KMS-11 (cell line): ENCODE measurements at regions not wholly inside any gene's neighbourhood (a gene's known extent, or its start where the extent isn't known, plus 50 kb on each side); places are given as distances from the start of the nearest gene placed in this dataset.
A peak's percentile ranks its signal among the peaks of the same experiment; 100 is the strongest.
"Not testable (repeated sequence)": the region's sequence is repeated elsewhere in the genome, so short reads cannot be mapped to it uniquely, and the experiment has no call there.

Experiments
- H2AFZ ChIP-seq: fragments of 200-600 bp; sonication (generic); 2 replicates; pipeline ENCODE4 v1.6.1; 2016; ENCODE audit warnings: antibody characterized with exemption, mixed run types, low read depth
- H3K27ac ChIP-seq: fragments of 200-600 bp; sonication (generic); 2 replicates; pipeline ENCODE4 v1.6.1; 2016; ENCODE audit warnings: mild to moderate bottlenecking, mixed run types
- H3K27me3 ChIP-seq: fragments of 200-600 bp; sonication (generic); 2 replicates; pipeline ENCODE4 v1.6.1; 2017; ENCODE audit warnings: mild to moderate bottlenecking, low read depth, mixed run types, moderate library complexity; ENCODE audit not compliant: insufficient read depth
- H3K36me3 ChIP-seq: fragments of 200-600 bp; sonication (generic); 2 replicates; pipeline ENCODE4 v1.6.1; 2017; ENCODE audit warnings: mild to moderate bottlenecking, mixed run types; ENCODE audit not compliant: insufficient read depth
- H3K4me1 ChIP-seq: fragments of 200-600 bp; sonication (generic); 2 replicates; pipeline ENCODE4 v1.6.1; 2016; ENCODE audit warnings: mild to moderate bottlenecking, low read depth, mixed run types; ENCODE audit not compliant: poor library complexity, severe bottlenecking
- H3K4me2 ChIP-seq: fragments of 200-600 bp; sonication (generic); 2 replicates; pipeline ENCODE4 v1.7.0; 2016; ENCODE audit warnings: mild to moderate bottlenecking, mixed run types
- H3K4me3 ChIP-seq: fragments of 200-600 bp; sonication (generic); IDR thresholded peaks from 2 replicates; pipeline ENCODE4 v1.6.1; 2017; ENCODE audit warnings: low read depth, low read length, mixed read lengths; ENCODE audit not compliant: insufficient read depth
- H3K79me2 ChIP-seq: fragments of 200-600 bp; sonication (generic); 2 replicates; pipeline ENCODE4 v1.6.1; 2016; ENCODE audit warnings: low read depth, mixed run types; ENCODE audit not compliant: insufficient read depth
- H3K9ac ChIP-seq: fragments of 200-600 bp; sonication (generic); 2 replicates; pipeline ENCODE4 v1.6.1; 2016; ENCODE audit warnings: mild to moderate bottlenecking, mixed run types
- H4K20me1 ChIP-seq: fragments of 200-600 bp; sonication (generic); 2 replicates; pipeline ENCODE4 v1.6.1; 2016; ENCODE audit warnings: mild to moderate bottlenecking, mixed run types; ENCODE audit not compliant: insufficient read depth
- CTCF ChIP-seq: fragments of 200-600 bp; sonication (generic); conservative IDR thresholded peaks from 2 replicates; pipeline ENCODE4 v1.6.1; 2017; ENCODE audit warnings: low read depth, mild to moderate bottlenecking, antibody characterized with exemption, low read length, moderate library complexity, mixed read lengths

GRCh38 chr5:158590746-158591300, 508.9 kb downstream of the EBF1 start:
- Histone ChIP-seq H3K9ac (no peak overlapping the region), H3K79me2 (no peaks in the 10 kb centered on the region), H2AFZ (no peak overlapping the region), H3K36me3 (no peaks in the 10 kb centered on the region), H3K27me3 (no peaks in the 10 kb centered on the region), H3K4me2 (peak overlapping the region; percentile 17; the same call in 1 of the 2 replicates), H3K4me1 (peaks cover 21% of the 10 kb centered on the region), H3K4me3 (no peak overlapping the region), H3K27ac (no peak overlapping the region), H4K20me1 (no peaks in the 10 kb centered on the region)
- TF ChIP-seq CTCF, result no peak

GRCh38 chr5:158589939-158590338, 509.8 kb downstream of the EBF1 start:
- H3K4me2 ChIP-seq, result peak overlapping the region; percentile 43; the same call in 1 of the 2 replicates
- peaks cover 21% of the 10 kb centered on the region for H3K4me1 ChIP-seq
- no peak overlapping the region for H3K9ac ChIP-seq
- no peaks in the 10 kb centered on the region for H4K20me1 ChIP-seq
- H3K27ac ChIP-seq, result no peak overlapping the region
- H3K36me3 ChIP-seq, result no peaks in the 10 kb centered on the region
- no peaks in the 10 kb centered on the region for H3K79me2 ChIP-seq
- TF ChIP-seq CTCF, result no peak
- H3K4me3 ChIP-seq, result no peak overlapping the region
- no peak overlapping the region for H2AFZ ChIP-seq
- no peaks in the 10 kb centered on the region for H3K27me3 ChIP-seq

DNA sequence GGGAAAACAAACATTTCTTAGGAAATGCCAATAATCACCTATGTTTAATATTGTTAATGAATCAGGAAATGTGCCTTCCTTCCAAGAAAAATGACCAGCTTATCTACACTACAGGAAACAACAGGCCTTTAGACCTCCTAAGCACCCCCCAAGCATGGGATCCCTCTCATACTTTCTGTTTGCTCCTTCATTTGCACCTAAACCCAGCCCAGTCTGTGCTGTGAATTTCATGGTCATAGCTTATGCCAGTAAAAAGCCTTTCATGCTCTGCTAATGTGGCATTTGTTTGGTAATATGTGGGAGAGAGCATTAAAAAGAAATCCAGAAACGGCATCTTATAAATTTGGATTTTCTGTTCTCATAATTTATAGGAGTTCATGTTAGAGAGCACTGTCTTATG, 511.1 kb downstream of the EBF1 start:
- H3K4me3 ChIP-seq, result no peak overlapping the region
- no peaks in the 10 kb centered on the region for H3K27me3 ChIP-seq
- no peaks in the 10 kb centered on the region for H3K79me2 ChIP-seq
- peaks cover 21% of the 10 kb centered on the region for H3K4me1 ChIP-seq
- no peaks in the 10 kb centered on the region for H4K20me1 ChIP-seq
- no peak overlapping the region for H3K27ac ChIP-seq
- TF ChIP-seq CTCF, result no peak
- H2AFZ ChIP-seq, result no peak overlapping the region
- H3K36me3 ChIP-seq, result no peaks in the 10 kb centered on the region
- H3K4me2 ChIP-seq, result no peak overlapping the region
- H3K9ac ChIP-seq, result no peak overlapping the region

- Histone ChIP-seq H3K79me2 (no peaks in the 10 kb centered on the region), H3K27ac (no peak overlapping the region), H3K27me3 (no peaks in the 10 kb centered on the region), H2AFZ (no peak overlapping the region), H3K4me1 (peaks cover 21% of the 10 kb centered on the region), H3K4me3 (no peak overlapping the region), H3K36me3 (no peaks in the 10 kb centered on the region), H4K20me1 (no peaks in the 10 kb centered on the region), H3K9ac (no peak overlapping the region), H3K4me2 (no peak overlapping the region)
- TF ChIP-seq CTCF, result no peak
Observed at GRCh38 chr5:158586054-158586453, 513.7 kb downstream of the EBF1 start.

GRCh38 chr5:158582669-158583068, 517.0 kb downstream of the EBF1 start:
- not testable (repeated sequence) for H3K9ac ChIP-seq, H4K20me1 ChIP-seq, H3K27ac ChIP-seq, H3K36me3 ChIP-seq, H3K27me3 ChIP-seq, H3K4me2 ChIP-seq, H3K4me1 ChIP-seq, H3K79me2 ChIP-seq, H3K4me3 ChIP-seq, H2AFZ ChIP-seq
